Lower leg skin (tissue), 3 donors: ENCODE measurements at regions not wholly inside any gene's neighbourhood (a gene's known extent, or its start where the extent isn't known, plus 50 kb on each side); places are given as distances from the start of the nearest gene placed in this dataset.

Experiments
- POLR2A ChIP-seq, 2 donors: fragments of 450-650 bp; IDR thresholded peaks; one replicate each; pipeline ENCODE4 v1.6.1; 2016 to 2017; ENCODE audit warnings: antibody characterized with exemption in 2 of 2, mild to moderate bottlenecking in 1 of 2, moderate library complexity in 1 of 2
- TF ChIP-seq, protein P1 (sequence below), 3 donors: fragments of 450-650 bp; IDR thresholded peaks; one replicate each; pipeline ENCODE4 v1.5.1; 2016; ENCODE audit warnings: antibody characterized with exemption in 3 of 3, mild to moderate bottlenecking in 3 of 3, moderate library complexity in 2 of 3

DNA sequence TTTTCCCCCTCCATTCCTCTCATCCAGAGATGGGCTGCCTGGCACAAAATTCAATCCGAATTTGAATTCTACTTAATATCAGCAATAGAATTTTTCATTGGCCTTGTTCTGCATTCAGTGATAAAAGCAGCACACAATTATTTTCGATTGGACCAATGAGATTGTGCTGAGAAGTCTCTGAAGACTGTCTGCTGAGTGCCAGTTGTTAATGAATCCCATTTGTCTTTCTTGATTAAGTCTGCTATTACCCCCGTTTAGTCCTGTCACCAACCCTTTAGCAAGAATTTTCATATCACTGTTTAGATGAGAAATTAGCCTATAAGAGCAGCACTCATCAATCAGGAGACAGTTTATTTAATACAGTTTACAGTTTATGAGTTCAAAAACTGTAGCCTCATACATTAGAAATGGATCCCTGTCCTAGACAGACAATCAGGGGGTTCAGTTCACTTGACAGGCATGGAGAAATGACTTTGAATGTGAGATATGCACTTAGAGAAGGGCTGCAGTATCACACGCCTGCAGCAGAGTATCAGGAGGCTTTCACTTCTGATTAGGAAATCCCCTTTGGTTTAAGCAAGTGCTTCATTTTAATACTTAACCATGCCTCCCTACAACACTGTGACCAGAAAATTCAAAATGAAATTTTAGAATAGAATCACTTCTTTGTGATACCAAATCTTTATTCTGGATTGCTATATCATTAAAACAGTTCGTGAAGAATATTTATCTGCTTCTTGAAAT lies 304.7 kb upstream of the PTBP2 start:
- TF ChIP-seq, protein P1, sequence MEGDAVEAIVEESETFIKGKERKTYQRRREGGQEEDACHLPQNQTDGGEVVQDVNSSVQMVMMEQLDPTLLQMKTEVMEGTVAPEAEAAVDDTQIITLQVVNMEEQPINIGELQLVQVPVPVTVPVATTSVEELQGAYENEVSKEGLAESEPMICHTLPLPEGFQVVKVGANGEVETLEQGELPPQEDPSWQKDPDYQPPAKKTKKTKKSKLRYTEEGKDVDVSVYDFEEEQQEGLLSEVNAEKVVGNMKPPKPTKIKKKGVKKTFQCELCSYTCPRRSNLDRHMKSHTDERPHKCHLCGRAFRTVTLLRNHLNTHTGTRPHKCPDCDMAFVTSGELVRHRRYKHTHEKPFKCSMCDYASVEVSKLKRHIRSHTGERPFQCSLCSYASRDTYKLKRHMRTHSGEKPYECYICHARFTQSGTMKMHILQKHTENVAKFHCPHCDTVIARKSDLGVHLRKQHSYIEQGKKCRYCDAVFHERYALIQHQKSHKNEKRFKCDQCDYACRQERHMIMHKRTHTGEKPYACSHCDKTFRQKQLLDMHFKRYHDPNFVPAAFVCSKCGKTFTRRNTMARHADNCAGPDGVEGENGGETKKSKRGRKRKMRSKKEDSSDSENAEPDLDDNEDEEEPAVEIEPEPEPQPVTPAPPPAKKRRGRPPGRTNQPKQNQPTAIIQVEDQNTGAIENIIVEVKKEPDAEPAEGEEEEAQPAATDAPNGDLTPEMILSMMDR (IDR thresholded peaks at IDR 0.05) = no peak
- TF ChIP-seq POLR2A (IDR thresholded peaks at IDR 0.05) = no peak
